Peyer's patch (tissue), 4 donors: ENCODE measurements at regions not wholly inside any gene's neighbourhood (a gene's known extent, or its start where the extent isn't known, plus 50 kb on each side); places are given as distances from the start of the nearest gene placed in this dataset.

Experiments used
- CTCF ChIP-seq, 6 experiments: fragments of 450-650 bp in 4 of 6; fragments of 200-600 bp in 2 of 6; sonication (generic) in 1 of 6; IDR thresholded peaks; one replicate each; pipeline ENCODE4 v1.5.1; 2017 to 2019; ENCODE audit warnings: antibody characterized with exemption in 6 of 6, mild to moderate bottlenecking in 3 of 6, moderate library complexity in 1 of 6
- POLR2A ChIP-seq, 2 donors: fragments of 450-650 bp; IDR thresholded peaks; one replicate each; pipeline ENCODE4 v1.5.1; 2017; ENCODE audit warnings: antibody characterized with exemption in 2 of 2, mild to moderate bottlenecking in 2 of 2, moderate library complexity in 2 of 2

GRCh38 chr6:101146389-101146788 is 247.1 kb upstream of the GRIK2 start:
- TF ChIP-seq CTCF (IDR thresholded peaks at IDR 0.05) (no peak), POLR2A (IDR thresholded peaks at IDR 0.05) (no peak)
